ENCODE measurements at regions not wholly inside any gene's neighbourhood (a gene's known extent, or its start where the extent isn't known, plus 50 kb on each side); places are given as distances from the start of the nearest gene placed in this dataset.
"Not testable (repeated sequence)": the region's sequence is repeated elsewhere in the genome, so short reads cannot be mapped to it uniquely, and the experiment has no call there.

- DNase-seq = no peak
Observed at GRCh38 chr4:178976861-178977260, 1534.6 kb upstream of the AGA start.

- no peak for DNase-seq
Observed at GRCh38 chr4:178993306-178993705, 1551.1 kb upstream of the AGA start.

- DNase-seq = no peak
Observed at GRCh38 chr4:179001918-179002317, 1559.7 kb upstream of the AGA start.

GRCh38 chr4:179007755-179008154, 1565.5 kb upstream of the AGA start:
- no peak for DNase-seq

- DNase-seq = no peak
Observed at GRCh38 chr4:179017581-179017980, 1575.3 kb upstream of the AGA start.

- DNase-seq = no peak
Observed at GRCh38 chr4:179027569-179027968, 1585.3 kb upstream of the AGA start.

GRCh38 chr4:179028321-179028720, 1586.1 kb upstream of the AGA start:
- no peak for DNase-seq

- DNase-seq = no peak
Observed at GRCh38 chr4:179029683-179030082, 1587.4 kb upstream of the AGA start.

GRCh38 chr4:179040259-179040658, 1598.0 kb upstream of the AGA start:
- DNase-seq = no peak

- no peak for DNase-seq
Observed at GRCh38 chr4:179048839-179049453, 1606.7 kb upstream of the AGA start.

- DNase-seq = no peak
Observed at GRCh38 chr4:179051206-179051605, 1609.0 kb upstream of the AGA start.

GRCh38 chr4:179059396-179059795, 1617.2 kb upstream of the AGA start:
- no peak for DNase-seq

- not testable (repeated sequence) for DNase-seq
Observed at GRCh38 chr4:179066254-179066653, 1624.0 kb upstream of the AGA start.

- DNase-seq = no peak
Observed at GRCh38 chr4:179071131-179071530, 1628.9 kb upstream of the AGA start.

- DNase-seq = no peak
Observed at GRCh38 chr4:179076865-179077264, 1634.6 kb upstream of the AGA start.

- peak; percentile 61 for DNase-seq
Observed at GRCh38 chr4:179095585-179096221, 1653.5 kb upstream of the AGA start.

- peak; percentile 57 for DNase-seq
Observed at GRCh38 chr4:179097741-179098140, 1655.5 kb upstream of the AGA start.

GRCh38 chr4:179110356-179110755, 1668.1 kb upstream of the AGA start:
- DNase-seq = no peak

- no peak for DNase-seq
Observed at GRCh38 chr4:179110816-179111215, 1668.6 kb upstream of the AGA start.

- no peak for DNase-seq
Observed at GRCh38 chr4:179112441-179113170, 1670.4 kb upstream of the AGA start.

GRCh38 chr4:179114615-179115014, 1672.4 kb upstream of the AGA start:
- DNase-seq = no peak

- DNase-seq = no peak
Observed at GRCh38 chr4:179116011-179116410, 1673.8 kb upstream of the AGA start.

- no peak for DNase-seq
Observed at GRCh38 chr4:179116581-179116980, 1674.3 kb upstream of the AGA start.

- no peak for DNase-seq
Observed at GRCh38 chr4:179123084-179123483, 1680.8 kb upstream of the AGA start.

Data from left kidney (tissue), 1 donor.